Astrocyte of the hippocampus (primary cell): ENCODE measurements at regions not wholly inside any gene's neighbourhood (a gene's known extent, or its start where the extent isn't known, plus 50 kb on each side); places are given as distances from the start of the nearest gene placed in this dataset.
A peak's percentile ranks its signal among the peaks of the same experiment; 100 is the strongest.
"Not testable (repeated sequence)": the region's sequence is repeated elsewhere in the genome, so short reads cannot be mapped to it uniquely, and the experiment has no call there.

Experiments used
- DNase-seq: peaks from one replicate; pipeline ENCODE4 v3.0.0; 2011; ENCODE audit warnings: low read depth, low spot score

GRCh38 chr4:38511702-38512101 lies 152.3 kb upstream of the KLF3 start:
- no peak for DNase-seq

- no peak for DNase-seq
These were observed 151.2 kb upstream of the KLF3 start for GRCh38 chr4:38512840-38513239.

- DNase-seq = no peak
These were observed 149.4 kb upstream of the KLF3 start for GRCh38 chr4:38514465-38515146.

GRCh38 chr4:38516190-38516589 lies 147.8 kb upstream of the KLF3 start:
- DNase-seq = no peak

GRCh38 chr4:38519666-38520065 lies 144.3 kb upstream of the KLF3 start:
- no peak for DNase-seq

GRCh38 chr4:38523054-38523453 lies 140.9 kb upstream of the KLF3 start:
- no peak for DNase-seq

GRCh38 chr4:38523524-38524448 lies 140.2 kb upstream of the KLF3 start:
- DNase-seq = no peak

- DNase-seq = no peak
These were observed 137.6 kb upstream of the KLF3 start for GRCh38 chr4:38526412-38526811.

- DNase-seq = no peak
These were observed 134.5 kb upstream of the KLF3 start for GRCh38 chr4:38529189-38530115.

GRCh38 chr4:38530486-38530885 lies 133.5 kb upstream of the KLF3 start:
- DNase-seq = no peak

- peak; percentile 16 for DNase-seq
These were observed 132.8 kb upstream of the KLF3 start for GRCh38 chr4:38531141-38531727.

- DNase-seq = no peak
These were observed 131.0 kb upstream of the KLF3 start for GRCh38 chr4:38532908-38533499.

GRCh38 chr4:38534344-38535045 lies 129.5 kb upstream of the KLF3 start:
- DNase-seq = no peak

GRCh38 chr4:38535071-38535470 lies 128.9 kb upstream of the KLF3 start:
- not testable (repeated sequence) for DNase-seq

GRCh38 chr4:38535717-38536116 lies 128.3 kb upstream of the KLF3 start:
- DNase-seq = no peak

GRCh38 chr4:38536716-38537115 lies 127.3 kb upstream of the KLF3 start:
- no peak for DNase-seq

GRCh38 chr4:38537666-38538065 lies 126.3 kb upstream of the KLF3 start:
- no peak for DNase-seq

- no peak for DNase-seq
These were observed 125.5 kb upstream of the KLF3 start for GRCh38 chr4:38538517-38538916.

- no peak for DNase-seq
These were observed 124.5 kb upstream of the KLF3 start for GRCh38 chr4:38539501-38539900.

- DNase-seq = no peak
These were observed 116.9 kb upstream of the KLF3 start for GRCh38 chr4:38547052-38547451.
